ENCODE measurements at regions not wholly inside any gene's neighbourhood (a gene's known extent, or its start where the extent isn't known, plus 50 kb on each side); places are given as distances from the start of the nearest gene placed in this dataset.

DNA sequence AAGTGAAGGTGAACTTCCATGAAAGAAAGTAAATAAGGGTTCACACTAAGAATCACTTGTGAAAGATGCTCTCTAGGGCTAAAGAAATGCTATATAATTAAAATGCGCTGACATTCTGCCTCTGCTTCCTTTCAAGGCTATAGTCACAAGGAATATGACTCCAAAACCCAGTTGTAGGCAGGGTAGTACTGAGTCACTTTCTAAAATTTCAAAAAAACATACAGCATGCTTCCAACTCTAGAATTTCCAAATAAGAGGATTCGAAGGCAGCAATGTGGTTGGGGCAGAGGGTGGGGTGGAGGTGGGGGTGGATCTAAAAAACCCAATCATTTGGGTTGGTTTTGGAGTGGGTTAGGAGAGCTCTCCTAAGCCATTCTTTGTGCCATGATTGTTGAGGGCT, 84.6 kb downstream of the HMHB1 start:
- Histone ChIP-seq H3K9me3 (replicated peaks in 1 of 2; ENCODE audit: control insufficient read depth in 1 of 2, insufficient read depth in 1 of 2, low read length in 2 of 2) (no peaks in the 10 kb centered on the region), H4K20me1 (ENCODE audit: insufficient read depth, low read length) (no peaks in the 10 kb centered on the region), H3K27me3 (ENCODE audit: control insufficient read depth in 2 of 2, insufficient read depth in 2 of 2, low read length in 2 of 2) (no peaks in the 10 kb centered on the region), H3K4me2 (replicated peaks; ENCODE audit: extremely low read depth, low read length, poor library complexity, severe bottlenecking) (no peak overlapping the region), H2AFZ (ENCODE audit: insufficient read depth, low read depth, low read length, poor library complexity, severe bottlenecking) (no peak overlapping the region), H3K79me2 (ENCODE audit: insufficient read depth, low read length) (no peaks in the 10 kb centered on the region), H3K4me1 (ENCODE audit: control insufficient read depth in 1 of 2, insufficient read depth in 2 of 2, low read length in 2 of 2) (no peaks in the 10 kb centered on the region), H3K4me3 (replicated peaks in 1 of 3; ENCODE audit: low read depth in 2 of 3, low read length in 3 of 3) (no peak overlapping the region), H3K36me3 (replicated peaks in 1 of 2; ENCODE audit: control insufficient read depth in 1 of 2, insufficient read depth in 2 of 2, low read length in 2 of 2) (no peaks in the 10 kb centered on the region), H3K9ac (ENCODE audit: insufficient read depth, low read length, poor library complexity, severe bottlenecking) (no peak overlapping the region), H3K27ac (ENCODE audit: low read depth in 1 of 2, low read length in 2 of 2) (no peak overlapping the region)
- no peak for DNase-seq
- H3K27ac Mint-ChIP-seq = no peak overlapping the region
- H3K9me3 Mint-ChIP-seq = no peaks in the 10 kb centered on the region
- H3K36me3 Mint-ChIP-seq = no peaks in the 10 kb centered on the region
- no CpG with 5 or more reads among the region's 2 CpGs for WGBS (ENCODE audit: insufficient coverage)
- H3K27me3 Mint-ChIP-seq (ENCODE audit: low read depth in 3 of 3) = peaks cover 2 to 4% (median 3%) of the 10 kb centered on the region in 3 donors
- no peaks in the 10 kb centered on the region for H3K4me1 Mint-ChIP-seq
- intact Hi-C loops (cut with micrococcal nuclease) = no loop called here
- TF ChIP-seq, protein P1, sequence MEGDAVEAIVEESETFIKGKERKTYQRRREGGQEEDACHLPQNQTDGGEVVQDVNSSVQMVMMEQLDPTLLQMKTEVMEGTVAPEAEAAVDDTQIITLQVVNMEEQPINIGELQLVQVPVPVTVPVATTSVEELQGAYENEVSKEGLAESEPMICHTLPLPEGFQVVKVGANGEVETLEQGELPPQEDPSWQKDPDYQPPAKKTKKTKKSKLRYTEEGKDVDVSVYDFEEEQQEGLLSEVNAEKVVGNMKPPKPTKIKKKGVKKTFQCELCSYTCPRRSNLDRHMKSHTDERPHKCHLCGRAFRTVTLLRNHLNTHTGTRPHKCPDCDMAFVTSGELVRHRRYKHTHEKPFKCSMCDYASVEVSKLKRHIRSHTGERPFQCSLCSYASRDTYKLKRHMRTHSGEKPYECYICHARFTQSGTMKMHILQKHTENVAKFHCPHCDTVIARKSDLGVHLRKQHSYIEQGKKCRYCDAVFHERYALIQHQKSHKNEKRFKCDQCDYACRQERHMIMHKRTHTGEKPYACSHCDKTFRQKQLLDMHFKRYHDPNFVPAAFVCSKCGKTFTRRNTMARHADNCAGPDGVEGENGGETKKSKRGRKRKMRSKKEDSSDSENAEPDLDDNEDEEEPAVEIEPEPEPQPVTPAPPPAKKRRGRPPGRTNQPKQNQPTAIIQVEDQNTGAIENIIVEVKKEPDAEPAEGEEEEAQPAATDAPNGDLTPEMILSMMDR (IDR thresholded peaks at IDR 0.05) = no peak
- H3K4me3 Mint-ChIP-seq = no peak overlapping the region

DNA sequence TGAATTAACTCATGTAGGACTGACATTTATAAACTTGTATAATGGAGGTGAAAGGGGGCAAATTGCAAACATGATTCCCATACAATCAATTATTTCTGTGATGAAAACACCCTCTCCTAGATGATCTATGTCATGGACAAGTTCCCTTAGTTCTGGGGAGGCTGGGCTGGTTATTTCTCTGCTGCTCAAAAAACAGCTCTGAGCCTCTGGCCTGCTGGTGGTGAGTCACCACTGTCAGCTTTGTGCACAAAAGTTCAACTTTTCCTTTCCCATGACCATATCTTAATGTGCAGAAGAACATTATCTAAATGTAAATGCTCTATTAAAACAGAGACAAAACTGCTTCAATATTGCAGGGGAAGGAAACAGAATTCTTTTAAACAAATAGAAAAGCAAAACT, 85.0 kb downstream of the HMHB1 start:
- no peaks in the 10 kb centered on the region for H3K9me3 ChIP-seq (replicated peaks in 1 of 2; ENCODE audit: control insufficient read depth in 1 of 2, insufficient read depth in 1 of 2, low read length in 2 of 2)
- Mint-ChIP-seq H3K4me3 (no peak overlapping the region), H3K9me3 (no peaks in the 10 kb centered on the region), H3K27me3 (ENCODE audit: low read depth in 3 of 3) (peaks cover 2 to 4% (median 3%) of the 10 kb centered on the region in 3 donors), H3K36me3 (no peaks in the 10 kb centered on the region), H3K27ac (no peak overlapping the region), H3K4me1 (no peaks in the 10 kb centered on the region)
- no peaks in the 10 kb centered on the region for H3K36me3 ChIP-seq (replicated peaks in 1 of 2; ENCODE audit: control insufficient read depth in 1 of 2, insufficient read depth in 2 of 2, low read length in 2 of 2)
- no peaks in the 10 kb centered on the region for H4K20me1 ChIP-seq (ENCODE audit: insufficient read depth, low read length)
- H3K79me2 ChIP-seq (ENCODE audit: insufficient read depth, low read length) = no peaks in the 10 kb centered on the region
- no peak overlapping the region for H3K4me3 ChIP-seq (replicated peaks in 1 of 3; ENCODE audit: low read depth in 2 of 3, low read length in 3 of 3)
- no peak overlapping the region for H3K9ac ChIP-seq (ENCODE audit: insufficient read depth, low read length, poor library complexity, severe bottlenecking)
- H2AFZ ChIP-seq (ENCODE audit: insufficient read depth, low read depth, low read length, poor library complexity, severe bottlenecking) = no peak overlapping the region
- H3K4me1 ChIP-seq (ENCODE audit: control insufficient read depth in 1 of 2, insufficient read depth in 2 of 2, low read length in 2 of 2) = no peaks in the 10 kb centered on the region
- H3K27me3 ChIP-seq (ENCODE audit: control insufficient read depth in 2 of 2, insufficient read depth in 2 of 2, low read length in 2 of 2) = no peaks in the 10 kb centered on the region
- no peak overlapping the region for H3K4me2 ChIP-seq (replicated peaks; ENCODE audit: extremely low read depth, low read length, poor library complexity, severe bottlenecking)
- H3K27ac ChIP-seq (ENCODE audit: low read depth in 1 of 2, low read length in 2 of 2) = no peak overlapping the region
- DNase-seq = no peak
- TF ChIP-seq, protein P1 (IDR thresholded peaks at IDR 0.05) = no peak
- intact Hi-C loops (cut with micrococcal nuclease) = no loop called here
